Adrenal gland (tissue), 9 donors: ENCODE measurements at regions not wholly inside any gene's neighbourhood (a gene's known extent, or its start where the extent isn't known, plus 50 kb on each side); places are given as distances from the start of the nearest gene placed in this dataset.

Experiments used
- DNase-seq, 7 donors: peaks; one replicate each; pipeline ENCODE4 v3.0.0-alpha.2; 2019 to 2020
- H3K27ac ChIP-seq, 5 donors: fragments of 200-600 bp; sonication (generic) in 4 of 5; 1 replicate in 3 of 5; 2 replicates in 2 of 5; pipeline versions ENCODE4 v1.5.1 to v1.8.0; 2016 to 2020; ENCODE audit warnings: mild to moderate bottlenecking in 1 of 5
- H3K27me3 ChIP-seq: fragments of 200-600 bp; 2 replicates; pipeline ENCODE4 v1.8.0; 2021
- H3K36me3 ChIP-seq, 2 donors: fragments of 200-600 bp; replicated peaks in 1 of 2; 1 replicate in 1 of 2; 2 replicates in 1 of 2; pipeline versions ENCODE4 v1.5.1 to v1.8.0; 2018 to 2022
- H3K4me1 ChIP-seq, 2 donors: fragments of 200-600 bp; replicated peaks in 1 of 2; 1 replicate in 1 of 2; 2 replicates in 1 of 2; pipeline versions ENCODE4 v1.5.1 to v1.8.0; 2018 to 2021
- H3K4me3 ChIP-seq, 4 donors: fragments of 200-600 bp; sonication (generic) in 3 of 4; one replicate each; pipeline ENCODE4 v1.5.1; 2016 to 2018
- H3K9me3 ChIP-seq, 3 donors: fragments of 200-600 bp; sonication (generic) in 1 of 3; replicated peaks in 1 of 3; 1 replicate in 2 of 3; 2 replicates in 1 of 3; pipeline versions ENCODE4 v1.5.1 to v1.8.0; 2016 to 2021
- CTCF ChIP-seq, 6 experiments: fragments of 450-650 bp in 4 of 6; fragments of 200-600 bp in 2 of 6; sonication (generic) in 1 of 6; IDR thresholded peaks; 1 replicate in 5 of 6; 2 replicates in 1 of 6; pipeline versions ENCODE4 v1.5.1 to v1.8.0; 2016 to 2021; ENCODE audit warnings: antibody characterized with exemption in 6 of 6, mild to moderate bottlenecking in 2 of 6, moderate library complexity in 1 of 6
- POLR2A ChIP-seq, 2 donors: fragments of 450-650 bp; IDR thresholded peaks; one replicate each; pipeline ENCODE4 v1.6.1; 2017; ENCODE audit warnings: antibody characterized with exemption in 2 of 2, mild to moderate bottlenecking in 2 of 2, moderate library complexity in 1 of 2
- WGBS, 4 donors: extraction: QIAGEN DNeasy Blood & Tissue Kit in 2 of 4; methylation state at CpG; one replicate each; pipeline versions ENCODE4 v1.1.5 to v1.1.7; 2013 to 2017; 5-methylcytosine and 5-hydroxymethylcytosine counted together
- intact Hi-C, 2 donors: fragments of 100-400 bp; cut with DNase I; formaldehyde crosslinking; loops; one replicate each; pipeline versions ENCODE4 v1.14.1 to v1.15.0; 2022 to 2023
- donor health status: healthy with polysubstance abuse.
- donor health status: Bipolar disorder and iron deficiency.
- donor health status: DM: yes; HTN: yes; CAD: no.
- donor health status: DM: no; HTN: no; CAD: no.
- donor health status: DM: no; HTN: no; CAD: no.

- Histone ChIP-seq H3K27me3 (no peaks in the 10 kb centered on the region), H3K36me3 (no peaks in the 10 kb centered on the region), H3K4me1 (no peaks in the 10 kb centered on the region), H3K9me3 (no peaks in the 10 kb centered on the region), H3K27ac (no peak overlapping the region), H3K4me3 (no peak overlapping the region)
- WGBS, 4 donors = 48 to 60% (median 54%) methylated on average over 1 of the region's 1 CpG
- intact Hi-C loops = no loop called here
- TF ChIP-seq POLR2A (IDR thresholded peaks at IDR 0.05) (no peak), CTCF (IDR thresholded peaks at IDR 0.05) (no peak)
- no peak for DNase-seq
Observed at GRCh38 chr2:139825726-139826125, 1045.5 kb upstream of the NXPH2 start.

- Histone ChIP-seq H3K4me1 (no peaks in the 10 kb centered on the region), H3K9me3 (no peaks in the 10 kb centered on the region), H3K27me3 (no peaks in the 10 kb centered on the region), H3K36me3 (no peaks in the 10 kb centered on the region), H3K27ac (no peak overlapping the region), H3K4me3 (no peak overlapping the region)
- TF ChIP-seq POLR2A (IDR thresholded peaks at IDR 0.05) = no peak
- no peak for TF ChIP-seq CTCF (IDR thresholded peaks at IDR 0.05)
- no peak for DNase-seq
- intact Hi-C loops = no loop called here
- 38 to 58% (median 41%) methylated on average over 2 of the region's 2 CpGs for WGBS, 4 donors
Observed at GRCh38 chr2:139819273-139819796, 1039.1 kb upstream of the NXPH2 start.

DNA sequence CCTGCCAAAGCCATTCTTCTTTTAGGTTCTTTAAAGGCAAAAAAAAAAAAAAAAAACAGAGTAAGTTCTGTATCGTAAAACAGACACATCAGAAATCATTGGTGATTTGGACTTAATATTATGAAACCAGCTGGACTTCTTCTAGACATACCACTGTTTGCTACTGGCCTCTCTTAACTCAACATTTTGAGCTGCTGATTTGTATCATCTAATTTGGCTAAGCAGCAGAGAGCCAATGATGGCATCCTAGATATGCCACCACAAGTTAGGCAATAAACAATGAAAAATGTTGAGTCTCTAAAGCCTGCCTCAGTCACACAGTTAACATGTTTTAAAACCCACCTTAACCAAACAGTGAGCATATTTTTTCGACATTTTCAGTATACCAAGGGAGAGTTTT is 1034.3 kb upstream of the NXPH2 start:
- DNase-seq = no peak
- 68 to 81% (median 79%) methylated on average over 2 of the region's 2 CpGs for WGBS, 4 donors
- no peaks in the 10 kb centered on the region for H3K4me1 ChIP-seq
- TF ChIP-seq CTCF (IDR thresholded peaks at IDR 0.05) (no peak), POLR2A (IDR thresholded peaks at IDR 0.05) (no peak)
- H3K27ac ChIP-seq = no peak overlapping the region
- H3K4me3 ChIP-seq = no peak overlapping the region
- no peaks in the 10 kb centered on the region for H3K36me3 ChIP-seq
- no peaks in the 10 kb centered on the region for H3K9me3 ChIP-seq
- H3K27me3 ChIP-seq = no peaks in the 10 kb centered on the region
- intact Hi-C loops = no loop called here

GRCh38 chr2:139813340-139813739 is 1033.2 kb upstream of the NXPH2 start:
- DNase-seq = no peak
- WGBS, 4 donors = 74 to 87% (median 79%) methylated on average over 2 of the region's 2 CpGs
- H3K9me3 ChIP-seq = no peaks in the 10 kb centered on the region
- H3K36me3 ChIP-seq = no peaks in the 10 kb centered on the region
- no peak overlapping the region for H3K4me3 ChIP-seq
- H3K4me1 ChIP-seq = no peaks in the 10 kb centered on the region
- H3K27ac ChIP-seq = no peak overlapping the region
- no peak for TF ChIP-seq POLR2A (IDR thresholded peaks at IDR 0.05)
- TF ChIP-seq CTCF (IDR thresholded peaks at IDR 0.05) = no peak
- H3K27me3 ChIP-seq = no peaks in the 10 kb centered on the region
- intact Hi-C loops = no loop called here
